H1 (cell line): ENCODE measurements at regions not wholly inside any gene's neighbourhood (a gene's known extent, or its start where the extent isn't known, plus 50 kb on each side); places are given as distances from the start of the nearest gene placed in this dataset.

Experiments
- CTCF ChIA-PET: fragments of 300-600 bp; sonication (Branson Sonifier 250); formaldehyde crosslinking; loops from one replicate; lab custom pipeline; 2021; ENCODE audit not compliant: partially characterized antibody; lab: Charles Lee
- POLR2A ChIA-PET: fragments of 300-600 bp; sonication (Branson Sonifier 250); formaldehyde crosslinking; loops from one replicate; lab custom pipeline; 2021; ENCODE audit warnings: inconsistent platforms; ENCODE audit not compliant: partially characterized antibody; lab: Charles Lee
- DNase-seq, 2 experiments: peaks; one replicate each; pipeline versions ENCODE4 v3.0.0 to v3.0.0-alpha.2; 2010 to 2022; ENCODE audit warnings: low spot score in 2 of 2, low read depth in 1 of 2, mixed read lengths in 1 of 2
- FAIRE-seq: peaks from 2 replicates; lab custom pipeline; 2011; peaks lifted over from hg19 to GRCh38; lab: Jason Lieb, UNC
- H2AFZ ChIP-seq: 2 replicates; pipeline ENCODE4 v1.8.1; 2012; ENCODE audit warnings: low read length, inconsistent platforms
- H2AK5ac ChIP-seq: 2 replicates; pipeline ENCODE4 v1.6.1; 2013; ENCODE audit warnings: low read depth, low read length
- H2BK120ac ChIP-seq: replicated peaks from 2 replicates; pipeline ENCODE3; 2013; ENCODE audit warnings: low read depth, low read length, inconsistent platforms
- H2BK12ac ChIP-seq: 2 replicates; pipeline ENCODE4 v1.6.1; 2013; ENCODE audit warnings: low read depth, low read length
- H2BK15ac ChIP-seq: 2 replicates; pipeline ENCODE4 v1.6.1; 2013; ENCODE audit warnings: low read length
- H2BK20ac ChIP-seq: 2 replicates; pipeline ENCODE4 v1.6.1; 2013; ENCODE audit warnings: low read length
- H2BK5ac ChIP-seq: 2 replicates; pipeline ENCODE4 v1.6.1; 2013; ENCODE audit warnings: low read depth, low read length
- H3K14ac ChIP-seq: 2 replicates; pipeline ENCODE4 v1.6.1; 2013; ENCODE audit warnings: inconsistent platforms; ENCODE audit not compliant: insufficient read length
- H3K18ac ChIP-seq: 2 replicates; pipeline ENCODE4 v1.6.1; 2013; ENCODE audit warnings: low read length; ENCODE audit errors: extremely low read depth
- H3K23ac ChIP-seq: 2 replicates; pipeline ENCODE4 v1.6.1; 2013; ENCODE audit warnings: inconsistent platforms; ENCODE audit not compliant: insufficient read length
- H3K23me2 ChIP-seq: 2 replicates; pipeline ENCODE4 v1.6.1; 2013; ENCODE audit warnings: low read depth, low read length
- H3K27ac ChIP-seq: 2 replicates; pipeline ENCODE4 v1.6.1; 2011; ENCODE audit warnings: low read depth, low read length, inconsistent platforms
- H3K27me3 ChIP-seq, 4 experiments: replicated peaks in 1 of 4; 1 replicate in 1 of 4; 2 replicates in 3 of 4; pipeline versions ENCODE4 v1.6.1 to v1.8.1; 2011 to 2013; ENCODE audit warnings: low read length in 3 of 4, mild to moderate bottlenecking in 3 of 4, inconsistent platforms in 2 of 4, mixed read lengths in 2 of 4, moderate library complexity in 1 of 4; ENCODE audit not compliant: control insufficient read depth in 3 of 4, insufficient read depth in 3 of 4; ENCODE audit errors: extremely low read depth in 1 of 4
- H3K36me3 ChIP-seq, 4 experiments: 2 replicates each; pipeline versions ENCODE4 v1.6.1 to v1.8.1; 2011 to 2013; ENCODE audit warnings: mild to moderate bottlenecking in 4 of 4, low read length in 3 of 4, moderate library complexity in 2 of 4, control low read depth in 1 of 4, inconsistent platforms in 1 of 4; ENCODE audit not compliant: insufficient read depth in 4 of 4, control insufficient read depth in 2 of 4
- H3K4ac ChIP-seq: replicated peaks from 2 replicates; pipeline ENCODE3; 2013; ENCODE audit warnings: low read length, low read depth, mixed read lengths, inconsistent platforms; ENCODE audit not compliant: insufficient read length
- H3K4me1 ChIP-seq, 4 experiments: replicated peaks in 1 of 4; 1 replicate in 1 of 4; 2 replicates in 3 of 4; pipeline versions ENCODE4 v1.6.1 to v1.8.1; 2011 to 2013; ENCODE audit warnings: low read length in 3 of 4, inconsistent platforms in 2 of 4, mixed read lengths in 1 of 4; ENCODE audit not compliant: insufficient read depth in 4 of 4, control insufficient read depth in 3 of 4
- H3K4me2 ChIP-seq, 2 experiments: 2 replicates each; pipeline versions ENCODE4 v1.6.1 to v1.8.1; 2011 to 2013; ENCODE audit warnings: low read depth in 2 of 2, low read length in 2 of 2, control low read depth in 1 of 2, inconsistent platforms in 1 of 2, mild to moderate bottlenecking in 1 of 2; ENCODE audit not compliant: insufficient read depth in 1 of 2
- H3K4me3 ChIP-seq, 4 experiments: fragments of 200-600, 300-600 bp in 1 of 4; sonication (generic), shearing (Covaris generic), sonication (Bioruptor Twin) in 1 of 4; 2 replicates each; pipeline versions ENCODE4 v1.5.1 to v1.8.1; 2011 to 2016; ENCODE audit warnings: low read length in 4 of 4, low read depth in 3 of 4, control low read depth in 2 of 4, inconsistent platforms in 2 of 4, mild to moderate bottlenecking in 2 of 4, mixed read lengths in 1 of 4, moderate library complexity in 1 of 4; ENCODE audit not compliant: insufficient read depth in 2 of 4; ENCODE audit errors: extremely low read depth in 1 of 4
- H3K56ac ChIP-seq: replicated peaks from 2 replicates; pipeline ENCODE3; 2013; ENCODE audit warnings: low read depth, mild to moderate bottlenecking, mixed read lengths, low read length, inconsistent platforms; ENCODE audit not compliant: insufficient read length
- H3K79me1 ChIP-seq: 2 replicates; pipeline ENCODE4 v1.6.1; 2013; ENCODE audit warnings: low read depth, low read length, control low read depth
- H3K79me2 ChIP-seq, 2 experiments: 2 replicates each; pipeline versions ENCODE4 v1.6.1 to v1.8.1; 2012 to 2013; ENCODE audit warnings: low read length in 2 of 2, mild to moderate bottlenecking in 2 of 2, inconsistent platforms in 1 of 2; ENCODE audit not compliant: insufficient read depth in 2 of 2, control insufficient read depth in 1 of 2
- H3K9ac ChIP-seq, 4 experiments: replicated peaks in 1 of 4; 1 replicate in 1 of 4; 2 replicates in 3 of 4; pipeline versions ENCODE4 v1.6.1 to v1.8.1; 2011 to 2013; ENCODE audit warnings: low read depth in 3 of 4, low read length in 3 of 4, control low read depth in 2 of 4, mild to moderate bottlenecking in 2 of 4, moderate library complexity in 2 of 4, inconsistent platforms in 1 of 4; ENCODE audit errors: extremely low read depth in 1 of 4
- H3K9me3 ChIP-seq, 2 experiments: 2 replicates each; pipeline versions ENCODE4 v1.6.1 to v1.8.1; 2012 to 2013; ENCODE audit warnings: mild to moderate bottlenecking in 2 of 2, moderate library complexity in 2 of 2, control low read depth in 1 of 2, inconsistent platforms in 1 of 2, low read depth in 1 of 2, low read length in 1 of 2, mixed read lengths in 1 of 2; ENCODE audit not compliant: insufficient read depth in 2 of 2
- H4K20me1 ChIP-seq, 2 experiments: replicated peaks in 1 of 2; 2 replicates each; pipeline versions ENCODE3 to v1.8.1; 2011 to 2013; ENCODE audit warnings: inconsistent platforms in 2 of 2, low read length in 2 of 2, mild to moderate bottlenecking in 1 of 2; ENCODE audit not compliant: insufficient read depth in 2 of 2, control insufficient read depth in 1 of 2
- H4K5ac ChIP-seq: 2 replicates; pipeline ENCODE4 v1.6.1; 2013; ENCODE audit warnings: low read length, low read depth, mixed read lengths, inconsistent platforms; ENCODE audit not compliant: insufficient read length
- H4K8ac ChIP-seq: 2 replicates; pipeline ENCODE4 v1.8.0; 2013; ENCODE audit warnings: mild to moderate bottlenecking, moderate library complexity, low read length, inconsistent platforms; ENCODE audit not compliant: insufficient read depth; ENCODE audit errors: extremely low read depth
- H4K91ac ChIP-seq: replicated peaks from 2 replicates; pipeline ENCODE3; 2013; ENCODE audit warnings: low read length, mixed read lengths, inconsistent platforms; ENCODE audit not compliant: insufficient read length
- CBX8 ChIP-seq: fragments of 300-800, 300-1000 bp; sonication (generic); IDR thresholded peaks from 2 replicates; pipeline ENCODE4 v1.7.1; 2016; ENCODE audit warnings: low read depth, low read length, borderline replicate concordance
- CREB1 ChIP-seq: IDR thresholded peaks from 2 replicates; pipeline ENCODE4 v1.6.1; 2012; ENCODE audit warnings: inconsistent platforms
- FOSL1 ChIP-seq: IDR thresholded peaks from 2 replicates; pipeline ENCODE4 v1.6.1; 2011; ENCODE audit warnings: mild to moderate bottlenecking, low read depth, low read length, moderate library complexity; ENCODE audit not compliant: insufficient read depth
- RAD21 ChIP-seq, 2 experiments: IDR thresholded peaks in 1 of 2; conservative IDR thresholded peaks in 1 of 2; 2 replicates each; pipeline ENCODE4 v1.6.1; 2011; ENCODE audit warnings: low read depth in 2 of 2, low read length in 2 of 2, improper control_type of control experiment in 1 of 2, inconsistent platforms in 1 of 2, mild to moderate bottlenecking in 1 of 2, moderate library complexity in 1 of 2
- SAP30 ChIP-seq: fragments of 300-600 bp; sonication (generic); IDR thresholded peaks from 2 replicates; pipeline ENCODE4 v1.7.1; 2012; ENCODE audit warnings: low read length, moderate library complexity, mild to moderate bottlenecking, inconsistent platforms; ENCODE audit not compliant: insufficient read depth, insufficient replicate concordance
- TEAD4 ChIP-seq: IDR thresholded peaks from 2 replicates; pipeline ENCODE4 v1.6.1; 2012; ENCODE audit warnings: low read depth, low read length, inconsistent platforms, mixed read lengths
- WGBS, 2 experiments: shearing (Covaris generic) in 1 of 2; methylation state at CpG; one replicate each; pipeline versions ENCODE4 v1.1.6 to v1.1.7; 2013 to 2015; ENCODE audit warnings: low lambda C conversion rate in 2 of 2, mixed read lengths in 2 of 2, inconsistent platforms in 1 of 2, low coverage in 1 of 2, missing lambda C conversion rate in 1 of 2; ENCODE audit not compliant: insufficient replicate concordance in 2 of 2, insufficient coverage in 1 of 2, insufficient read length in 1 of 2; ENCODE audit errors: extremely low coverage in 1 of 2, missing lambda C conversion rate in 1 of 2; 5-methylcytosine and 5-hydroxymethylcytosine counted together
- TF ChIP-seq, protein P1 (sequence below): IDR thresholded peaks from 2 replicates; pipeline ENCODE4 v1.6.1; 2011; ENCODE audit warnings: low read depth, mild to moderate bottlenecking, low read length; ENCODE audit not compliant: insufficient read depth

GRCh38 chr7:45256309-45256708, 98.7 kb downstream of the RAMP3 start:
- Histone ChIP-seq H2AFZ (no peak overlapping the region), H3K23me2 (no peaks in the 10 kb centered on the region; the same call in 1 of the 2 replicates), H3K9me3 (no peaks in the 10 kb centered on the region), H2BK120ac (no peak overlapping the region), H4K5ac (no peak overlapping the region), H3K18ac (no peak overlapping the region), H4K20me1 (no peaks in the 10 kb centered on the region)
- POLR2A ChIA-PET = no interaction called here
- TF ChIP-seq FOSL1 = no peak
- TF ChIP-seq SAP30 = no peak
- no peak for TF ChIP-seq TEAD4
- no peak for TF ChIP-seq CREB1
- no peak for TF ChIP-seq CBX8
- TF ChIP-seq, protein P1, sequence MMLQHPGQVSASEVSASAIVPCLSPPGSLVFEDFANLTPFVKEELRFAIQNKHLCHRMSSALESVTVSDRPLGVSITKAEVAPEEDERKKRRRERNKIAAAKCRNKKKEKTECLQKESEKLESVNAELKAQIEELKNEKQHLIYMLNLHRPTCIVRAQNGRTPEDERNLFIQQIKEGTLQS = no peak
- no peak for TF ChIP-seq RAD21 (IDR thresholded peaks at IDR 0.05 in 1 of 2, conservative IDR thresholded peaks at IDR 0.05 in 1 of 2; ENCODE audit: low read depth in 2 of 2, low read length in 2 of 2)
- TF ChIP-seq, all 59 proteins: peak for 0
- Histone ChIP-seq H3K27me3 (peaks cover 0 to 3% (median 3%) of the 10 kb centered on the region in 4 experiments; a peak in 3 of 7 replicates), H2BK12ac (no peak overlapping the region), H3K79me2 (no peaks in the 10 kb centered on the region), H3K56ac (no peak overlapping the region), H3K14ac (no peak overlapping the region), H3K27ac (no peak overlapping the region), H3K36me3 (no peaks in the 10 kb centered on the region), H3K23ac (no peak overlapping the region), H2BK15ac (no peak overlapping the region), H3K4me3 (no peak overlapping the region), H2AK5ac (no peak overlapping the region), H3K9ac (no peak overlapping the region), H3K79me1 (no peaks in the 10 kb centered on the region), H3K4me2 (no peak overlapping the region), H2BK20ac (no peak overlapping the region), H4K8ac (no peak overlapping the region), H4K91ac (no peak overlapping the region), H3K4ac (no peak overlapping the region), H3K4me1 (no peaks in the 10 kb centered on the region), H2BK5ac (no peak overlapping the region)
- WGBS, 2 experiments = 90% methylated on average over 8 of the region's 8 CpGs; no CpG with 5 or more reads in 1 of the 2 experiments
- DNase-seq = no peak
- CTCF ChIA-PET = interaction anchor here (1.5 to 3.4 kb wide), 3 partner anchors 10 to 120 kb away, joined by 5 to 10 read pairs (median 7); no protein-coding TSS in a partner anchor
- FAIRE-seq = no peak
